ENCODE measurements at regions not wholly inside any gene's neighbourhood (a gene's known extent, or its start where the extent isn't known, plus 50 kb on each side); places are given as distances from the start of the nearest gene placed in this dataset.

- TF ChIP-seq POLR2A (IDR thresholded peaks at IDR 0.05; ENCODE audit: low read depth, low read length) (no peak), TAF1 (IDR thresholded peaks at IDR 0.05; ENCODE audit: borderline replicate concordance, low read depth, low read length) (no peak)
These were observed 409.1 kb upstream of the GRIA1 start for GRCh38 chr5:153081385-153081784.
